LNCAP (cell line): ENCODE measurements at regions not wholly inside any gene's neighbourhood (a gene's known extent, or its start where the extent isn't known, plus 50 kb on each side); places are given as distances from the start of the nearest gene placed in this dataset.

Source experiments
- CTCF ChIP-seq: fragments of 450-650 bp; IDR thresholded peaks from 2 replicates; pipeline ENCODE4 v1.5.1; 2017; ENCODE audit warnings: mild to moderate bottlenecking

GRCh38 chr17:73940511-73940910, 263.0 kb upstream of the RPL38 start:
- TF ChIP-seq CTCF = no peak

GRCh38 chr17:73941919-73942530, 261.5 kb upstream of the RPL38 start:
- TF ChIP-seq CTCF = no peak

GRCh38 chr17:73942703-73943415, 260.6 kb upstream of the RPL38 start:
- TF ChIP-seq CTCF = no peak

- TF ChIP-seq CTCF = no peak
Measured at GRCh38 chr17:73943416-73944110, 259.9 kb upstream of the RPL38 start.

- no peak for TF ChIP-seq CTCF
Measured at GRCh38 chr17:73944366-73944765, 259.1 kb upstream of the RPL38 start.

GRCh38 chr17:73947281-73947965, 256.1 kb upstream of the RPL38 start:
- TF ChIP-seq CTCF = no peak

- no peak for TF ChIP-seq CTCF
Measured at GRCh38 chr17:73947966-73948355, 255.5 kb upstream of the RPL38 start.
